CD14-positive monocyte (primary cell): ENCODE measurements at regions not wholly inside any gene's neighbourhood (a gene's known extent, or its start where the extent isn't known, plus 50 kb on each side); places are given as distances from the start of the nearest gene placed in this dataset.

Experiments
- DNase-seq, 3 donors: peaks; one replicate each; pipeline ENCODE4 v3.0.0-alpha.2; 2011 to 2022
- H2AFZ ChIP-seq: 2 replicates; pipeline ENCODE4 v1.6.0; 2012; ENCODE audit warnings: mild to moderate bottlenecking, low read depth, low read length, inconsistent platforms; ENCODE audit not compliant: insufficient read depth, poor library complexity, severe bottlenecking
- H3K27ac ChIP-seq, 2 donors: 1 replicate in 1 of 2; 2 replicates in 1 of 2; pipeline ENCODE4 v1.5.1; 2012 to 2013; ENCODE audit warnings: low read length in 2 of 2, control low read depth in 1 of 2, inconsistent platforms in 1 of 2, low read depth in 1 of 2, mild to moderate bottlenecking in 1 of 2
- H3K27me3 ChIP-seq, 2 donors: one replicate each; pipeline versions ENCODE4 v1.6.0 to v1.6.1; 2011 to 2013; ENCODE audit warnings: low read length in 2 of 2; ENCODE audit not compliant: control insufficient read depth in 2 of 2, insufficient read depth in 2 of 2
- H3K36me3 ChIP-seq, 2 donors: replicated peaks in 1 of 2; 1 replicate in 1 of 2; 2 replicates in 1 of 2; pipeline versions ENCODE4 v1.5.1 to v1.6.1; 2012 to 2013; ENCODE audit warnings: low read length in 2 of 2, control low read depth in 1 of 2, inconsistent platforms in 1 of 2, mild to moderate bottlenecking in 1 of 2; ENCODE audit not compliant: insufficient read depth in 2 of 2, control insufficient read depth in 1 of 2
- H3K4me1 ChIP-seq, 2 donors: 1 replicate in 1 of 2; 2 replicates in 1 of 2; pipeline versions ENCODE4 v1.5.1 to v1.6.1; 2012 to 2013; ENCODE audit warnings: low read length in 2 of 2, control low read depth in 1 of 2, inconsistent platforms in 1 of 2, mild to moderate bottlenecking in 1 of 2, moderate library complexity in 1 of 2; ENCODE audit not compliant: insufficient read depth in 2 of 2, control insufficient read depth in 1 of 2
- H3K4me2 ChIP-seq: replicated peaks from 2 replicates; pipeline ENCODE3; 2012; ENCODE audit warnings: low read length, moderate library complexity, mild to moderate bottlenecking; ENCODE audit not compliant: poor library complexity, severe bottlenecking; ENCODE audit errors: extremely low read depth
- H3K4me3 ChIP-seq, 3 experiments: fragments of 200-600 bp in 1 of 3; sonication (generic) in 1 of 3; replicated peaks in 1 of 3; 1 replicate in 2 of 3; 2 replicates in 1 of 3; pipeline ENCODE4 v1.5.1; 2011 to 2013; ENCODE audit warnings: low read length in 3 of 3, mild to moderate bottlenecking in 3 of 3, control low read depth in 2 of 3, low read depth in 2 of 3, inconsistent platforms in 1 of 3, moderate library complexity in 1 of 3
- H3K79me2 ChIP-seq: 2 replicates; pipeline ENCODE4 v1.6.0; 2012; ENCODE audit warnings: mild to moderate bottlenecking, control low read depth, inconsistent platforms, low read length, moderate library complexity; ENCODE audit not compliant: insufficient read depth
- H3K9ac ChIP-seq: 2 replicates; pipeline ENCODE4 v1.6.0; 2017; ENCODE audit warnings: low read length, mild to moderate bottlenecking; ENCODE audit not compliant: insufficient read depth, poor library complexity, severe bottlenecking
- H3K9me3 ChIP-seq, 2 donors: replicated peaks in 1 of 2; 1 replicate in 1 of 2; 2 replicates in 1 of 2; pipeline versions ENCODE4 v1.5.1 to v1.6.1; 2012 to 2013; ENCODE audit warnings: low read length in 2 of 2, control low read depth in 1 of 2; ENCODE audit not compliant: control insufficient read depth in 1 of 2, insufficient read depth in 1 of 2
- H4K20me1 ChIP-seq: 2 replicates; pipeline ENCODE4 v1.6.0; 2012; ENCODE audit warnings: mild to moderate bottlenecking, low read length, control low read depth, moderate library complexity; ENCODE audit not compliant: insufficient read depth
- H3K27ac Mint-ChIP-seq, 7 donors: one replicate each; pipeline ENCODE4 v1.8.0; 2020; ENCODE audit warnings: mild to moderate bottlenecking in 7 of 7, mixed read lengths in 7 of 7, moderate library complexity in 6 of 7, inconsistent platforms in 2 of 7
- H3K27me3 Mint-ChIP-seq, 3 donors: one replicate each; pipeline ENCODE4 v1.8.0; 2021 to 2022; ENCODE audit warnings: low read depth in 3 of 3, mild to moderate bottlenecking in 3 of 3, mixed read lengths in 3 of 3, moderate library complexity in 3 of 3, inconsistent platforms in 1 of 3
- H3K36me3 Mint-ChIP-seq, 2 donors: one replicate each; pipeline ENCODE4 v1.8.0; 2020; ENCODE audit warnings: mixed read lengths in 2 of 2, inconsistent platforms in 1 of 2, mild to moderate bottlenecking in 1 of 2
- H3K4me1 Mint-ChIP-seq: one replicate; pipeline ENCODE4 v1.8.0; 2020; ENCODE audit warnings: mild to moderate bottlenecking, mixed read lengths
- H3K4me3 Mint-ChIP-seq, 2 donors: one replicate each; pipeline ENCODE4 v1.8.0; 2020; ENCODE audit warnings: mild to moderate bottlenecking in 2 of 2, mixed read lengths in 2 of 2, moderate library complexity in 1 of 2
- H3K9me3 Mint-ChIP-seq, 7 donors: one replicate each; pipeline ENCODE4 v1.8.0; 2020 to 2022; ENCODE audit warnings: mixed read lengths in 7 of 7, mild to moderate bottlenecking in 6 of 7, moderate library complexity in 6 of 7, inconsistent platforms in 2 of 7
- WGBS: methylation state at CpG from one replicate; pipeline ENCODE4 v1.1.5; 2013; ENCODE audit warnings: missing lambda C conversion rate; ENCODE audit not compliant: insufficient coverage; 5-methylcytosine and 5-hydroxymethylcytosine counted together
- intact Hi-C, 2 donors: fragments of 100-400 bp; cut with micrococcal nuclease; formaldehyde crosslinking; loops; one replicate each; pipeline versions ENCODE4 v1.15.0 to v1.15.1; 2023
- TF ChIP-seq, protein P1 (sequence below): fragments of 200-600 bp; IDR thresholded peaks from one replicate; pipeline ENCODE4 v1.8.0; 2022; ENCODE audit warnings: antibody characterized with exemption, mild to moderate bottlenecking

GRCh38 chr13:50428183-50428877 lies 413.1 kb downstream of the KCNRG start:
- no CpG with 5 or more reads among the region's 1 CpG for WGBS
- no peak for DNase-seq
- H3K27ac Mint-ChIP-seq, result no peak overlapping the region
- TF ChIP-seq, protein P1, sequence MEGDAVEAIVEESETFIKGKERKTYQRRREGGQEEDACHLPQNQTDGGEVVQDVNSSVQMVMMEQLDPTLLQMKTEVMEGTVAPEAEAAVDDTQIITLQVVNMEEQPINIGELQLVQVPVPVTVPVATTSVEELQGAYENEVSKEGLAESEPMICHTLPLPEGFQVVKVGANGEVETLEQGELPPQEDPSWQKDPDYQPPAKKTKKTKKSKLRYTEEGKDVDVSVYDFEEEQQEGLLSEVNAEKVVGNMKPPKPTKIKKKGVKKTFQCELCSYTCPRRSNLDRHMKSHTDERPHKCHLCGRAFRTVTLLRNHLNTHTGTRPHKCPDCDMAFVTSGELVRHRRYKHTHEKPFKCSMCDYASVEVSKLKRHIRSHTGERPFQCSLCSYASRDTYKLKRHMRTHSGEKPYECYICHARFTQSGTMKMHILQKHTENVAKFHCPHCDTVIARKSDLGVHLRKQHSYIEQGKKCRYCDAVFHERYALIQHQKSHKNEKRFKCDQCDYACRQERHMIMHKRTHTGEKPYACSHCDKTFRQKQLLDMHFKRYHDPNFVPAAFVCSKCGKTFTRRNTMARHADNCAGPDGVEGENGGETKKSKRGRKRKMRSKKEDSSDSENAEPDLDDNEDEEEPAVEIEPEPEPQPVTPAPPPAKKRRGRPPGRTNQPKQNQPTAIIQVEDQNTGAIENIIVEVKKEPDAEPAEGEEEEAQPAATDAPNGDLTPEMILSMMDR, result no peak
- Histone ChIP-seq H3K4me3 (no peak overlapping the region), H3K9me3 (no peaks in the 10 kb centered on the region), H3K27ac (no peak overlapping the region), H3K9ac (no peak overlapping the region), H3K4me1 (peaks cover 6 to 7% of the 10 kb centered on the region in 2 donors), H3K4me2 (no peak overlapping the region), H3K36me3 (no peaks in the 10 kb centered on the region), H3K79me2 (no peaks in the 10 kb centered on the region), H2AFZ (no peak overlapping the region), H4K20me1 (no peaks in the 10 kb centered on the region), H3K27me3 (no peaks in the 10 kb centered on the region)
- no peaks in the 10 kb centered on the region for H3K36me3 Mint-ChIP-seq
- intact Hi-C loops, result no loop called here
- peaks cover 0 to 4% (median 0%) of the 10 kb centered on the region in 7 donors for H3K9me3 Mint-ChIP-seq
- H3K4me1 Mint-ChIP-seq, result peaks cover 11% of the 10 kb centered on the region
- H3K4me3 Mint-ChIP-seq, result no peak overlapping the region
- H3K27me3 Mint-ChIP-seq, result peaks cover 0 to 3% (median 0%) of the 10 kb centered on the region in 3 donors

- H3K4me1 ChIP-seq, result no peaks in the 10 kb centered on the region
- no peak overlapping the region for H3K9ac ChIP-seq
- Mint-ChIP-seq H3K27ac (no peak overlapping the region), H3K9me3 (peaks cover 0 to 5% (median 1%) of the 10 kb centered on the region in 7 donors), H3K4me1 (no peaks in the 10 kb centered on the region), H3K4me3 (no peak overlapping the region), H3K36me3 (no peaks in the 10 kb centered on the region), H3K27me3 (no peaks in the 10 kb centered on the region)
- no peaks in the 10 kb centered on the region for H3K27me3 ChIP-seq
- H3K4me3 ChIP-seq, result no peak overlapping the region
- no peaks in the 10 kb centered on the region for H3K79me2 ChIP-seq
- no peak overlapping the region for H3K27ac ChIP-seq
- whole genome bisulfite sequencing, result no CpG with 5 or more reads among the region's 2 CpGs
- TF ChIP-seq, protein P1, result no peak
- H3K4me2 ChIP-seq, result no peak overlapping the region
- no peaks in the 10 kb centered on the region for H3K36me3 ChIP-seq
- H2AFZ ChIP-seq, result no peak overlapping the region
- no peak for DNase-seq
- intact Hi-C loops, result no loop called here
- no peaks in the 10 kb centered on the region for H4K20me1 ChIP-seq
- peaks cover 0 to 4% of the 10 kb centered on the region in 2 donors for H3K9me3 ChIP-seq
Observed at GRCh38 chr13:50435011-50435410, 408.5 kb downstream of the DLEU7 start.
